NCI-H748 treated with DMSO at 0.1 percent for 48 hours (cell line): ENCODE measurements at regions not wholly inside any gene's neighbourhood (a gene's known extent, or its start where the extent isn't known, plus 50 kb on each side); places are given as distances from the start of the nearest gene placed in this dataset.
A peak's percentile ranks its signal among the peaks of the same experiment; 100 is the strongest.
"Not testable (repeated sequence)": the region's sequence is repeated elsewhere in the genome, so short reads cannot be mapped to it uniquely, and the experiment has no call there.

Experiments
- DNase-seq: peaks from one replicate; lab custom pipeline; 2025; lab: John Stamatoyannopoulos, UW

- DNase-seq = no peak
Observed at GRCh38 chr10:76665029-76665428, 972.6 kb downstream of the KCNMA1 start.

GRCh38 chr10:76657337-76658012 is 980.1 kb downstream of the KCNMA1 start:
- no peak for DNase-seq

- DNase-seq = no peak
Observed at GRCh38 chr10:76651154-76651553, 986.5 kb downstream of the KCNMA1 start.

GRCh38 chr10:76649723-76650127 is 987.9 kb downstream of the KCNMA1 start:
- DNase-seq = no peak

GRCh38 chr10:76649254-76649653 is 988.4 kb downstream of the KCNMA1 start:
- DNase-seq = no peak

GRCh38 chr10:76647301-76647700 is 990.3 kb downstream of the KCNMA1 start:
- DNase-seq = no peak

GRCh38 chr10:76645341-76645740 is 992.3 kb downstream of the KCNMA1 start:
- no peak for DNase-seq

GRCh38 chr10:76644476-76644875 is 993.1 kb downstream of the KCNMA1 start:
- no peak for DNase-seq

GRCh38 chr10:76643511-76643911 is 994.1 kb downstream of the KCNMA1 start:
- no peak for DNase-seq

GRCh38 chr10:76642358-76642757 is 995.2 kb downstream of the KCNMA1 start:
- DNase-seq = no peak

GRCh38 chr10:76641215-76641614 is 996.4 kb downstream of the KCNMA1 start:
- no peak for DNase-seq

GRCh38 chr10:76640806-76641205 is 996.8 kb downstream of the KCNMA1 start:
- no peak for DNase-seq

- peak; percentile 47 for DNase-seq
Observed at GRCh38 chr10:76632767-76633051, 1004.9 kb downstream of the KCNMA1 start.

- peak; percentile 17 for DNase-seq
Observed at GRCh38 chr10:76631884-76632766, 1005.5 kb downstream of the KCNMA1 start.

- no peak for DNase-seq
Observed at GRCh38 chr10:76631036-76631670, 1006.5 kb downstream of the KCNMA1 start.

GRCh38 chr10:76628801-76629200 is 1008.8 kb downstream of the KCNMA1 start:
- DNase-seq = no peak

GRCh38 chr10:76626386-76626785 is 1011.2 kb downstream of the KCNMA1 start:
- DNase-seq = no peak

- no peak for DNase-seq
Observed at GRCh38 chr10:76624470-76624869, 1013.1 kb downstream of the KCNMA1 start.

GRCh38 chr10:76621886-76622620 is 1015.6 kb downstream of the KCNMA1 start:
- no peak for DNase-seq

GRCh38 chr10:76618641-76619040 is 1019.0 kb downstream of the KCNMA1 start:
- DNase-seq = no peak

- no peak for DNase-seq
Observed at GRCh38 chr10:76618171-76618570, 1019.4 kb downstream of the KCNMA1 start.

- DNase-seq = not testable (repeated sequence)
Observed at GRCh38 chr10:76616666-76617065, 1020.9 kb downstream of the KCNMA1 start.
